ENCODE measurements at regions not wholly inside any gene's neighbourhood (a gene's known extent, or its start where the extent isn't known, plus 50 kb on each side); places are given as distances from the start of the nearest gene placed in this dataset.
"Not testable (repeated sequence)": the region's sequence is repeated elsewhere in the genome, so short reads cannot be mapped to it uniquely, and the experiment has no call there.

- 72% methylated on average over 7 of the region's 10 CpGs for WGBS
- H3K4ac ChIP-seq (ENCODE audit: low read depth in 1 of 2, low read length in 2 of 2); H3K79me1 ChIP-seq (replicated peaks; ENCODE audit: low read length, poor library complexity, severe bottlenecking); H3K18ac ChIP-seq (ENCODE audit: low read depth in 1 of 2, low read length in 2 of 2); H2AFZ ChIP-seq (ENCODE audit: low read depth, low read length); H4K91ac ChIP-seq (ENCODE audit: low read length); H3K9me3 ChIP-seq (ENCODE audit: control insufficient read depth, low read length); H3K14ac ChIP-seq (ENCODE audit: low read length in 2 of 2); DNase-seq; H3K4me3 ChIP-seq (ENCODE audit: insufficient read depth in 1 of 2, low read depth in 1 of 2, low read length in 2 of 2); H2BK15ac ChIP-seq (ENCODE audit: low read depth, poor library complexity, severe bottlenecking); H3K23ac ChIP-seq (ENCODE audit: low read length in 2 of 2); H3K27me3 ChIP-seq (ENCODE audit: control insufficient read depth in 1 of 2, insufficient read depth in 1 of 2, low read length in 2 of 2); H2BK120ac ChIP-seq (ENCODE audit: low read depth, low read length); H3K4me2 ChIP-seq (ENCODE audit: low read length, poor library complexity, severe bottlenecking); H2AK5ac ChIP-seq (ENCODE audit: low read length, severe bottlenecking); H3K4me1 ChIP-seq (ENCODE audit: control insufficient read depth, insufficient read depth, low read depth, low read length); H2BK5ac ChIP-seq (ENCODE audit: low read depth, low read length, poor library complexity, severe bottlenecking); H3K27ac ChIP-seq (ENCODE audit: low read length, poor library complexity, severe bottlenecking); H3K36me3 ChIP-seq (ENCODE audit: control insufficient read depth in 1 of 2, insufficient read depth in 2 of 2, low read depth in 1 of 2, low read length in 2 of 2); H2BK12ac ChIP-seq (ENCODE audit: low read length in 2 of 2); H4K8ac ChIP-seq (ENCODE audit: low read length); H3K9ac ChIP-seq (ENCODE audit: low read length): not testable (repeated sequence)
These were observed 109.7 kb downstream of the CDRT15L2 start for GRCh38 chr17:20689170-20689749.

GRCh38 chr17:20692706-20693105 lies 113.2 kb downstream of the CDRT15L2 start:
- not testable (repeated sequence) for H3K9ac ChIP-seq (ENCODE audit: low read length); H4K8ac ChIP-seq (ENCODE audit: low read length); H2AFZ ChIP-seq (ENCODE audit: low read depth, low read length); H2BK12ac ChIP-seq (ENCODE audit: low read length in 2 of 2); H2BK5ac ChIP-seq (ENCODE audit: low read depth, low read length, poor library complexity, severe bottlenecking); DNase-seq; H4K91ac ChIP-seq (ENCODE audit: low read length); H3K4ac ChIP-seq (ENCODE audit: low read depth in 1 of 2, low read length in 2 of 2); H3K14ac ChIP-seq (ENCODE audit: low read length in 2 of 2); H3K4me1 ChIP-seq (ENCODE audit: control insufficient read depth, insufficient read depth, low read depth, low read length); H2AK5ac ChIP-seq (ENCODE audit: low read length, severe bottlenecking); H3K79me1 ChIP-seq (replicated peaks; ENCODE audit: low read length, poor library complexity, severe bottlenecking); H3K36me3 ChIP-seq (ENCODE audit: control insufficient read depth in 1 of 2, insufficient read depth in 2 of 2, low read depth in 1 of 2, low read length in 2 of 2); H3K4me3 ChIP-seq (ENCODE audit: insufficient read depth in 1 of 2, low read depth in 1 of 2, low read length in 2 of 2); H3K4me2 ChIP-seq (ENCODE audit: low read length, poor library complexity, severe bottlenecking); H3K18ac ChIP-seq (ENCODE audit: low read depth in 1 of 2, low read length in 2 of 2); H3K9me3 ChIP-seq (ENCODE audit: control insufficient read depth, low read length); H2BK120ac ChIP-seq (ENCODE audit: low read depth, low read length); H3K23ac ChIP-seq (ENCODE audit: low read length in 2 of 2); H2BK15ac ChIP-seq (ENCODE audit: low read depth, poor library complexity, severe bottlenecking); H3K27ac ChIP-seq (ENCODE audit: low read length, poor library complexity, severe bottlenecking)
- H3K27me3 ChIP-seq (ENCODE audit: control insufficient read depth in 1 of 2, insufficient read depth in 1 of 2, low read length in 2 of 2): peaks cover 0 to 12% of the 10 kb centered on the region in 2 experiments
- WGBS: no CpG with 5 or more reads among the region's 1 CpG

GRCh38 chr17:20695871-20696270 lies 116.3 kb downstream of the CDRT15L2 start:
- not testable (repeated sequence) for H3K36me3 ChIP-seq (ENCODE audit: control insufficient read depth in 1 of 2, insufficient read depth in 2 of 2, low read depth in 1 of 2, low read length in 2 of 2); H2AK5ac ChIP-seq (ENCODE audit: low read length, severe bottlenecking); H2BK5ac ChIP-seq (ENCODE audit: low read depth, low read length, poor library complexity, severe bottlenecking); H2BK12ac ChIP-seq (ENCODE audit: low read length in 2 of 2); H2BK15ac ChIP-seq (ENCODE audit: low read depth, poor library complexity, severe bottlenecking); H3K4me1 ChIP-seq (ENCODE audit: control insufficient read depth, insufficient read depth, low read depth, low read length); H3K4me2 ChIP-seq (ENCODE audit: low read length, poor library complexity, severe bottlenecking); H3K9me3 ChIP-seq (ENCODE audit: control insufficient read depth, low read length); H4K8ac ChIP-seq (ENCODE audit: low read length); H3K9ac ChIP-seq (ENCODE audit: low read length); H3K79me1 ChIP-seq (replicated peaks; ENCODE audit: low read length, poor library complexity, severe bottlenecking); H3K14ac ChIP-seq (ENCODE audit: low read length in 2 of 2); DNase-seq; H3K18ac ChIP-seq (ENCODE audit: low read depth in 1 of 2, low read length in 2 of 2); H3K4ac ChIP-seq (ENCODE audit: low read depth in 1 of 2, low read length in 2 of 2); H3K23ac ChIP-seq (ENCODE audit: low read length in 2 of 2); H2BK120ac ChIP-seq (ENCODE audit: low read depth, low read length); H4K91ac ChIP-seq (ENCODE audit: low read length); H2AFZ ChIP-seq (ENCODE audit: low read depth, low read length); H3K4me3 ChIP-seq (ENCODE audit: insufficient read depth in 1 of 2, low read depth in 1 of 2, low read length in 2 of 2); H3K27ac ChIP-seq (ENCODE audit: low read length, poor library complexity, severe bottlenecking)
- peaks cover 0 to 12% of the 10 kb centered on the region in 2 experiments for H3K27me3 ChIP-seq (ENCODE audit: control insufficient read depth in 1 of 2, insufficient read depth in 1 of 2, low read length in 2 of 2)
- no CpG with 5 or more reads among the region's 1 CpG for WGBS

GRCh38 chr17:20698463-20699206 lies 119.1 kb downstream of the CDRT15L2 start:
- H3K4me3 ChIP-seq (ENCODE audit: insufficient read depth in 1 of 2, low read depth in 1 of 2, low read length in 2 of 2); H3K27ac ChIP-seq (ENCODE audit: low read length, poor library complexity, severe bottlenecking); H4K8ac ChIP-seq (ENCODE audit: low read length); H2BK15ac ChIP-seq (ENCODE audit: low read depth, poor library complexity, severe bottlenecking); H3K18ac ChIP-seq (ENCODE audit: low read depth in 1 of 2, low read length in 2 of 2); H3K4ac ChIP-seq (ENCODE audit: low read depth in 1 of 2, low read length in 2 of 2); H2BK5ac ChIP-seq (ENCODE audit: low read depth, low read length, poor library complexity, severe bottlenecking); H2BK120ac ChIP-seq (ENCODE audit: low read depth, low read length); DNase-seq; H2BK12ac ChIP-seq (ENCODE audit: low read length in 2 of 2); H3K9me3 ChIP-seq (ENCODE audit: control insufficient read depth, low read length); H2AFZ ChIP-seq (ENCODE audit: low read depth, low read length); H3K79me1 ChIP-seq (replicated peaks; ENCODE audit: low read length, poor library complexity, severe bottlenecking); H3K14ac ChIP-seq (ENCODE audit: low read length in 2 of 2); H2AK5ac ChIP-seq (ENCODE audit: low read length, severe bottlenecking); H3K4me1 ChIP-seq (ENCODE audit: control insufficient read depth, insufficient read depth, low read depth, low read length); H3K23ac ChIP-seq (ENCODE audit: low read length in 2 of 2); H3K9ac ChIP-seq (ENCODE audit: low read length); H3K4me2 ChIP-seq (ENCODE audit: low read length, poor library complexity, severe bottlenecking); H4K91ac ChIP-seq (ENCODE audit: low read length); H3K36me3 ChIP-seq (ENCODE audit: control insufficient read depth in 1 of 2, insufficient read depth in 2 of 2, low read depth in 1 of 2, low read length in 2 of 2): not testable (repeated sequence)
- WGBS: 89% methylated on average over 4 of the region's 8 CpGs
- peaks cover 0 to 12% of the 10 kb centered on the region in 2 experiments for H3K27me3 ChIP-seq (ENCODE audit: control insufficient read depth in 1 of 2, insufficient read depth in 1 of 2, low read length in 2 of 2)
